ENCODE measurements at regions not wholly inside any gene's neighbourhood (a gene's known extent, or its start where the extent isn't known, plus 50 kb on each side); places are given as distances from the start of the nearest gene placed in this dataset.
A peak's percentile ranks its signal among the peaks of the same experiment; 100 is the strongest.
"Not testable (repeated sequence)": the region's sequence is repeated elsewhere in the genome, so short reads cannot be mapped to it uniquely, and the experiment has no call there.

DNA sequence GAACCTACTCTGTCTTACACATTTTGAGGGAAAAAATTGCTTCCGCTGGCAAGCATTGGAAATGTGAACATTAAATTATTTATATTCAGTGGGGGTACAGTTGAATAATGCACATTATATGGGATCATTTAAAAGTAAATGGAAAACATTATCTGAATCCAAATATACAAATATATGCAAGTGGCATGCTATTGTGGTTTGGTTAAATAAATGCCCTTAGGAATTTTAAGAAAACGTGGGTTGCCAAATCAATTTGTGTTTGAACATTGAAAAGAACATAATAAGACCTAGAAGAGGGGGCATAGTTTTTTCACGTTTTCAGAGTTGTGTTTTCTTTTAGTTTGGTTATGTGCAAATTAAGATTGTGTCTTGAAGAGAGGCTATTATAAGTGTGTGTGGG is 230.5 kb upstream of the PRKX start:
- ChIA-PET POLR2A (no interaction called here), CTCF (no interaction called here)
- no peak for TF ChIP-seq FOXK2 (IDR thresholded peaks at IDR 0.05)
- DNase-seq (ENCODE audit: extremely low spot score): no peak

DNA sequence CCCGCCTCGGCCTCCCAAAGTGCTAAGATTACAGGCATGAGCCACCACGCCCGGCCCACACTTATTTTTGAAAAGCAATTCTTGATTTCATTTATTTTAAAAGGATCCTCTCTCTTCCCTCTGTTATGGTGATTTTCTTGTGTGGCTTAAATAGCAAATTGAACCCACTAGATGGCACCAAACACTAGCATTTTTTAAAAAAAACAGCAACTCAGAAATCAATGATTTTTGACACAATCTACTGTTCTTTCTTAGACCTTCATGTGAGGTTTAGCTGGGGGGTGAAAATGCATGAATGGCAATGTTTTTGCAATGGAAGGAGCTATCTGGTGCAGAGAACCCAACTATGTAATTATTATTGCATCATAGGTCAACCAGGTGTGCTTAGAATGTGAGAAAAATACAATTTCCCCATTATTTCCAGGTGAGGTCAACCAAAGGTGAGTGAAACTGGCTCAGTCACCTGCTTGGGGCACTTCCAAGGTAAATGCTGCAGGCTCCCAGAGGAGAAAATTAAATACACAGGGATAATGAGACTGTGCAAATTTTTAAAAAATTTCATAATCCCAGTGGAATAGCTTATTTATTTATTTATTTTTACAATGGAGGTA is 226.7 kb upstream of the PRKX start:
- CTCF ChIA-PET: interaction anchor here (0.6 kb wide), 1 partner anchor 130 kb away, joined by 3 read pairs; no protein-coding TSS in a partner anchor
- POLR2A ChIA-PET: no interaction called here
- DNase-seq (ENCODE audit: extremely low spot score): peak; percentile 9
- TF ChIP-seq FOXA1 (IDR thresholded peaks at IDR 0.05) (no peak), ZNF384 (IDR thresholded peaks at IDR 0.05) (no peak), NFRKB (IDR thresholded peaks at IDR 0.05) (no peak), ARNT (IDR thresholded peaks at IDR 0.05) (no peak), CTBP1 (IDR thresholded peaks at IDR 0.05; ENCODE audit: borderline replicate concordance) (no peak), FOXK2 (IDR thresholded peaks at IDR 0.05) (no peak), ELF4 (IDR thresholded peaks at IDR 0.05) (no peak), SUZ12 (IDR thresholded peaks at IDR 0.05) (no peak), LEF1 (IDR thresholded peaks at IDR 0.05; ENCODE audit: borderline replicate concordance) (no peak), L3MBTL2 (conservative IDR thresholded peaks at IDR 0.05) (no peak), TARDBP (IDR thresholded peaks at IDR 0.05) (no peak), BHLHE40 (IDR thresholded peaks at IDR 0.05; ENCODE audit: borderline replicate concordance) (no peak), SP1 (IDR thresholded peaks at IDR 0.05) (no peak), HDGF (IDR thresholded peaks at IDR 0.05; ENCODE audit: borderline replicate concordance) (no peak), FOXM1 (IDR thresholded peaks at IDR 0.05; ENCODE audit: borderline replicate concordance) (no peak)
- TF ChIP-seq, protein P1, sequence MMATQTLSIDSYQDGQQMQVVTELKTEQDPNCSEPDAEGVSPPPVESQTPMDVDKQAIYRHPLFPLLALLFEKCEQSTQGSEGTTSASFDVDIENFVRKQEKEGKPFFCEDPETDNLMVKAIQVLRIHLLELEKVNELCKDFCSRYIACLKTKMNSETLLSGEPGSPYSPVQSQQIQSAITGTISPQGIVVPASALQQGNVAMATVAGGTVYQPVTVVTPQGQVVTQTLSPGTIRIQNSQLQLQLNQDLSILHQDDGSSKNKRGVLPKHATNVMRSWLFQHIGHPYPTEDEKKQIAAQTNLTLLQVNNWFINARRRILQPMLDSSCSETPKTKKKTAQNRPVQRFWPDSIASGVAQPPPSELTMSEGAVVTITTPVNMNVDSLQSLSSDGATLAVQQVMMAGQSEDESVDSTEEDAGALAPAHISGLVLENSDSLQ (IDR thresholded peaks at IDR 0.05): no peak

DNA sequence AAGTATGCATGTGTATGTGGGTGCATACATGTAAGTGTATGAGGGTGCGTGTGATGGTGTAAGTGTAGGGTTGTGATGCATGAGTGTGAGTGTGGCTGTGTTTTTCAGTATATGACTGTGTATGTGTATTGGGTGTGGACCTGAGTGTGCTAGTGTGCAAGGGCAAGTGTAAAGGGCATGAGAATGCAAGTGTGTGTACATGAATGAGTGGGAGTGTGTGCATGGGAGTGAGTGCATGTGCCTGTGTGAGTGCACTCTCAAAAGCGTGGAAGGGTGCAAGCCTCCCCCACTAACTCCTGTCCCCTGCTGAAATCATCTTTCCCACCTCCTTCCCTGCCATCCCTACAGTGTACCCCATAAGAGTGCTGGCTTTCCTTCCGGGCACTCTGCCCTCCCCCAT is 225.1 kb upstream of the PRKX start:
- no peak for DNase-seq (ENCODE audit: extremely low spot score)
- ChIA-PET POLR2A (no interaction called here), CTCF (no interaction called here)
- TF ChIP-seq FOXK2 (IDR thresholded peaks at IDR 0.05): no peak
- TF ChIP-seq TARDBP (IDR thresholded peaks at IDR 0.05): no peak
- TF ChIP-seq ELF4 (IDR thresholded peaks at IDR 0.05): no peak
- no peak for TF ChIP-seq HDGF (IDR thresholded peaks at IDR 0.05; ENCODE audit: borderline replicate concordance)
- no peak for TF ChIP-seq NFRKB (IDR thresholded peaks at IDR 0.05)
- no peak for TF ChIP-seq SP1 (IDR thresholded peaks at IDR 0.05)
- no peak for TF ChIP-seq FOXA1 (IDR thresholded peaks at IDR 0.05)
- TF ChIP-seq L3MBTL2 (conservative IDR thresholded peaks at IDR 0.05): no peak
- TF ChIP-seq ARNT (IDR thresholded peaks at IDR 0.05): no peak
- no peak for TF ChIP-seq FOXM1 (IDR thresholded peaks at IDR 0.05; ENCODE audit: borderline replicate concordance)
- no peak for TF ChIP-seq BHLHE40 (IDR thresholded peaks at IDR 0.05; ENCODE audit: borderline replicate concordance)
- TF ChIP-seq LEF1 (IDR thresholded peaks at IDR 0.05; ENCODE audit: borderline replicate concordance): no peak

DNA sequence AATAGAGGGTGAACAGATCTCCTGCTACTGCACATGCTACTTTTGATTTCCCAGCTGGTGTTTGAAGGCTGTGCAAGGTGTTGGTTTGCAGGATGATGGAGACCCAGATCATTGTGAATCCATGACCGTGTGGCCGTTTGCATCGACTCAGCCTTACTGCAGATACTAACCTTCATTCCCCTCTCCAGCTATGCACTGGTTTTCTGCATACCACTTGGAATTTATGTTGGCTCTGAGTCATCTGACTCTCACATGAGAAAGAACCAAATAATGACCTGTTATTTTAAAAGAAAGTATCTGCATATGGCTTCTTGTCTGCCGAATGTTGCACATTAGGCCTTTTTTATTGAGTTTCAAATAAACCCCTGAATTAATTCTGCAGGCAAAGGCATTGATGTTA is 221.7 kb upstream of the PRKX start:
- POLR2A ChIA-PET; CTCF ChIA-PET; DNase-seq (ENCODE audit: extremely low spot score): not testable (repeated sequence)

DNA sequence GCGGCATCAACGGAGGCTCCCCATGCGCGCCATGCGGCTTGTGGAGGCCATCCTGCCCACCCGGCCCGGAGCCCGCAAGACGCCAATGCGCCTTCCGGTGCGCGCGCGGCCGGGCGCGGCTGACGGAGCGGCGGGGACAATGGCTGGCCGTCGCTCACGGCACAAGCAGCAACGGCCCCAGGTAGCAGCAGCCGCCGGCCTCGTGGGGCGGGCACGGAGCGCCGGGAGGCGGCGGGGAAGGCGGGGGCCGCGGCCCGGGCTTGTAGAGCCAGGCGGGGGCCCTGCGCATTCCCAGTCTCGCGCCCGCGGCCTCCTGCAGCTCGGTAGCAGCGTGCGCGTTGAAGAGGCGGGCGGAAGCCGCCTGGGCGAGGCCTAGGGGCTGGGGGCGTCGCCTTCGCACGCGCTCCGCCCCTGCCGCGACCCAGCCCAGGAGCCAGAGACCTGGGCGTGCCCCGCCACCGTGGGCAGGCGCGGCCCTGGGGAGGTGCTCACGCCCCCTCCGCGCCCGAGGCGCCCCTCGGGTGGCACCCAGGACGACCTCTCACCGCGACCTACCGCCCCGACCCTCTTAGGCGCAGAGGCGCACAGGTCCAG is 207.1 kb upstream of the PRKX start:
- CTCF ChIA-PET, POLR2A ChIA-PET: not testable (repeated sequence)

DNA sequence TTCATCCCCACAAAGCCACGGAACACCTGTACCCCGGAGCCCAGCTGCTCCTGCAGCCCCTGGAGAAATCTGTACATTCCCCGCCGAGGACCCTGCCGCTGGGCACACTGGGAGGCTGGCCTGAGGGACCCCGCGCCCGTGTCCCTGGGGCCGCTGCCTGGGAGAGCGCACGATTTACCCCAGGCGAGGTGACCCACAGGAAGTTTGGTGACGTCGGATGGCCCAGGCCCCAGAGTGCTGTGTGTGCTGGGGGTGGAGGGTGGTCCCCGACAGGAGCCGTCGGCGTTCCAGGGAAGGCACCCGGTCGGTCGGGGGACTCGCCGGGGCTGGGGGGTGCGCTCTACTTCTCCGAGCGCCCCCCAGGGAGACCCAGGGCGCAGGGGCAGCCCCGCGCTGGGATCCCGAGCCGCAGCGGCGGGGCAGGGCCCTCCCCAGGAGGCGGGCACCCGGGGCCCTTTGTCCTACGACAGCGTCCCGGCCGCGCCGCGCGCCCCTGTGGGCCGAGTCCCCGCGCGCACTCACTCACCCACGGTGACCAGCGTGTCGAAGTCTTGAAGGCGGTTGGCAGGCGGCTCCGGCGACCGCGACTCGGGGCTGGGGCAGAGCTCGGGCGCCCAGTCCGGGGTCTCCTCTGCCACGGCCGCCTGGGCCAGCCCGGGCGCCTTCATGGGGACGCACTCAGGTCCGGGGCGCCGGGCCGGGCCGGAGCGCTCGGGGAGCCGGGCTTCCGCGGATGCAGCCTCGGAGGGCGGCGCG is 206.4 kb upstream of the PRKX start:
- POLR2A ChIA-PET; DNase-seq (ENCODE audit: extremely low spot score); CTCF ChIA-PET: not testable (repeated sequence)

More for the DNA sequence above, 207.1 kb upstream of the PRKX start:
- not testable (repeated sequence) for DNase-seq (ENCODE audit: extremely low spot score)

DNA sequence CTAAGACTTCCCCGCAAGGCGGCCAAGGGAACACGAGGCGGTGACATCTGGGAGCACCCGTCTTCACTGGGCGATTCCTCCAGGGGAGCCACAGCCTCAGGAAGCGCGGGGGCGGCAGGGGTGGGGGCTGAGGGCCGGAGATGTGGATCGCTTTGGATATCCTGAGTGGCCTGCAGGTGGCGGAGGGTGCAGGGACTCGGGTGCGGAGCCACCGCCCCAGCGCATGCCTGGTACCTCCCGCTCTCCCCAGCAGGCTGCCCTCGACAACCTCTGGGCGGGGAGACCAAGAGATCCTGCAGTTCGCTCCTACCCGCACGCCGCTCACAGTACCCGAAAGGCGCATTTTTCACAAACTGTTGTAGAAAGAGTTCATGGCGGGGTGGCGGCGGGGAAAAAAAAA is 201.4 kb upstream of the PRKX start:
- POLR2A ChIA-PET; CTCF ChIA-PET; DNase-seq (ENCODE audit: extremely low spot score): not testable (repeated sequence)

DNA sequence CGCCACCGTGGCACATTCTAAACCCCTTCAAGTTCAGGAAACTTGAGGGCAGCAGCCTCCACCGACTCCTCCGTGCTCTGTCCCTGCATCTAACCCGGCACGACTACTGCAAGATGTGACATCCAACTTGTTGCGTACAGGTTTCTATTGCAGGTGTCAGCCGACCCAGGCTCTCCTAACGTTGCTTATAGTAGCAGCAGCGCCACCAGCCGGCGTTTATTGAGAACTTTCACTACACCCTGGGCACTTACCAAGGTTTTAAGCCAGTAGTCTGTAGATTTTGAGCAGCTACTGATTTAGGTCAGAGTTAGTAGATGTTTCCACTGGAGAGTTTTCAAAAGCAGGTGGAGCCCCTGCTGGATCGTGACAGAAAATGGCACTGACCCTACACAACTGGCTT is 200.6 kb upstream of the PRKX start:
- CTCF ChIA-PET; DNase-seq (ENCODE audit: extremely low spot score); POLR2A ChIA-PET: not testable (repeated sequence)

DNA sequence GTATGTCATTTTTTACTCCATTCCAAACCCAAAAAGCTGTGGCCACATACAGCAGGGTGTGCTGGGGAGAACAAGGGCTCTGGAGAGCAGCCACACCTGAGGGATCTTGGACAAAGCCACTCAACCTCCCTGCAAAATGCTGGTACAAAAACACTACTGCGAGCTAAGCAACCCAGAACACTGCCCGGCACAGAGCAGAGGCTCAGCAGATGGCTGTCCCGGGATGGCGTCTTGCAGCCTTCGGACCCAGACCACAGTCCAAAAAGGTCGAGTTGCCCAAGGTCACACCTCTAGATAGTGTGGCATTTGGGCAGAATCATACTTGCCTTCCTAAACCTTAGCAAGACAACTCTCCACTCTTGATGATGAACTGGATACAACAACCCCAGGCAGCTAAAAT is 197.6 kb upstream of the PRKX start:
- DNase-seq (ENCODE audit: extremely low spot score); POLR2A ChIA-PET; CTCF ChIA-PET: not testable (repeated sequence)

DNA sequence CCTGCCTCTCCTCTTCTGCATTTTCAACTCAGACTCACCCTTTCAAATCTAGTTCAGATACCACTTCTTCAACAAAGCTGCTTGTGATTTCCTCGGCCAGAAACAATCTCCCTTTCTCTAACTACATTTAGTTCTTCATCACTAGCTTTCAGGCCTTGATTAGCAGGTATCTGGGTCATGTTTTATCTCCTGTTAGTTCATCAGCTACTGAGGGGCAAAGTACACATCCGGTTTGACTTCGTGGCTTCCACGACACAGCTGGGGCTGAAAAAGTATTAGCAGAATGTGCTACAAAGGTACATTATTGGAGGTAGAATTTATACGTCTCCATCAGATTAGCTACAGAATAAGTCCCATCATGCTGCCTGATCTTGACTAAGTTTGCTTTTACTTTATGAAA is 197.2 kb upstream of the PRKX start:
- POLR2A ChIA-PET; DNase-seq (ENCODE audit: extremely low spot score); CTCF ChIA-PET: not testable (repeated sequence)

DNA sequence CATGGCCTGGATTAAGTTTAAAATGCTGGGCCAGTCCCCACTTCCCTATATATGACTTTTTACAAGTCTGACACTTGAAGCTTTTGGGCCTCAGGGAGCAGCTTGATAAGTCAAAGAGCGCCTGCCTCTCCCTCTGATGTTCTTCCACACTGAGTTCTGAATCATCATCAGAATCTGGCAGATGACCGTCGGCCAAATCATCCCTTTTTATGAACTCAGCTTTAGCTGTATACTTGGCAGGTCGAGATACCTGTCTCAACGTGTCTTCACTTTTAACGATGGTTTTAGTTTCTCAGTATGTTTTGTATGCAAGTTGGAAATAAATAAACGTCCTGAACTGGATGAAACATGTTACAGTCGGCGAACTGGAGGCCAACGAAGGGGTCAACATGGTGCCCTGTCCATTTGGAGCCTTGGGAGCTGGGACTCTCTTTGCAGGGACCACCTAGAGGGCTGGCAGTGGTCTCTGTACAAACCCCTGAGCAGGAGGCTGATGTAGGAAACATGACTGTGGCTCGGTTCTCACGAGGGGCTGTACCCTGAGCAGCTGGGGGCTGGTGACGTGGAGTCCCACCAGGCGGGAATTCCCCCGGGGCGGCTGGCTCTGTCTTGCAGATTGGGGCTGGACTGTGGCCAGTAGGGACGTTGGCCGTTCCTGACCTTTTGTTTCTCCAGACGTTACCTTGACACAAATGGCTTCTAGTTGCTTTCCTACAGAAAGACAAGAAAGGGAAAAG is 192.2 kb upstream of the PRKX start:
- CTCF ChIA-PET: not testable (repeated sequence)

DNA sequence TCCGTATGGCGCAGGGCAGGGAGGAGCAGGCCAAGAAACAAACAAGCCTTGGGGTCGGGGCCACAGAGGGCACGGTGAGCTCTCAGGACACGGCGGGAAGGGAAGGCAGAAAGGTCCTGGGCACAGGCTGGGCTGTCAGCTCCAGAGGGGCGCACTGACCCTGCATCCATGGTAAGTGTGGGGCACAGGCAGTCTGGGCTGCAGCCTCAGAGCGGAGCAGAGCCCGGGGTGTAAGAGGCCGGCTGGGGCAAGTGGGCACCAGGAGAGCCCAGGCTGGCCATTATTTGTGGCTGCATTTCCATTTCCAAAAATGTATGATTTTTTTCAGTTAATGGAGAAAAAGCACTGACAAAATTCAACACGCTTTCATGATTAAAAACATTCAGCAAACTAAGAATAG is 188.8 kb upstream of the PRKX start:
- CTCF ChIA-PET; POLR2A ChIA-PET; DNase-seq (ENCODE audit: extremely low spot score): not testable (repeated sequence)

More for the DNA sequence above, 192.2 kb upstream of the PRKX start:
- POLR2A ChIA-PET; DNase-seq (ENCODE audit: extremely low spot score): not testable (repeated sequence)

DNA sequence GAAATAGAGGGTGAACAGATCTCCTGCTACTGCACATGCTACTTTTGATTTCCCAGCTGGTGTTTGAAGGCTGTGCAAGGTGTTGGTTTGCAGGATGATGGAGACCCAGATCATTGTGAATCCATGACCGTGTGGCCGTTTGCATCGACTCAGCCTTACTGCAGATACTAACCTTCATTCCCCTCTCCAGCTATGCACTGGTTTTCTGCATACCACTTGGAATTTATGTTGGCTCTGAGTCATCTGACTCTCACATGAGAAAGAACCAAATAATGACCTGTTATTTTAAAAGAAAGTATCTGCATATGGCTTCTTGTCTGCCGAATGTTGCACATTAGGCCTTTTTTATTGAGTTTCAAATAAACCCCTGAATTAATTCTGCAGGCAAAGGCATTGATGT is 183.3 kb upstream of the PRKX start:
- POLR2A ChIA-PET; CTCF ChIA-PET; DNase-seq (ENCODE audit: extremely low spot score): not testable (repeated sequence)

DNA sequence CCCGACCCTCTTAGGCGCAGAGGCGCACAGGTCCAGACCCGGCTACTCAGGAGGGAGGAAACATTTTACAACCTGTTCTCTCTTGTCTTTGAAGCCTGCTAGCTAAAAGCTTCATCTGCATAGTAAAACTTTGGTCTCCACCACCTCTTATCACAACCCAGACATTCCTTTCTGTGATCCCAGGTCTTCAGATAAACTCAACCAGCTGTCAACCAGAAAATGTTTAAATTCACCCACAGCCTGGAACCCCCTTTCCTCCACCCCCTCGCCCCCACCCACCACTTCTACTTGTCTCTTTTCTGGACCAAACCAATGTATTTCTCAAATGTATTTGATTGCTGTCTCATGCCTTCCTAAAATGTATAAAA is 169.1 kb upstream of the PRKX start:
- CTCF ChIA-PET; POLR2A ChIA-PET; DNase-seq (ENCODE audit: extremely low spot score): not testable (repeated sequence)
